HG03139 (cell line): ENCODE measurements at regions not wholly inside any gene's neighbourhood (a gene's known extent, or its start where the extent isn't known, plus 50 kb on each side); places are given as distances from the start of the nearest gene placed in this dataset.

Experiments
- ATAC-seq: cut with Tn5 transposase; IDR thresholded peaks from one replicate; pipeline ENCODE4 v1.9.1; 2021; ENCODE audit not compliant: unreplicated experiment

- ATAC-seq: no peak
Measured at GRCh38 chr3:94179059-94179458, 116.2 kb downstream of the NSUN3 start.

GRCh38 chr3:94183551-94183950 is 120.7 kb downstream of the NSUN3 start:
- no peak for ATAC-seq

- ATAC-seq: no peak
Measured at GRCh38 chr3:94184781-94185180, 121.9 kb downstream of the NSUN3 start.

- no peak for ATAC-seq
Measured at GRCh38 chr3:94185753-94186152, 122.9 kb downstream of the NSUN3 start.

GRCh38 chr3:94187697-94188096 is 124.8 kb downstream of the NSUN3 start:
- ATAC-seq: no peak

GRCh38 chr3:94195381-94195780 is 132.5 kb downstream of the NSUN3 start:
- no peak for ATAC-seq

GRCh38 chr3:94206291-94206690 is 143.4 kb downstream of the NSUN3 start:
- ATAC-seq: no peak

GRCh38 chr3:94210256-94210655 is 147.4 kb downstream of the NSUN3 start:
- no peak for ATAC-seq

- no peak for ATAC-seq
Measured at GRCh38 chr3:94217406-94217805, 154.5 kb downstream of the NSUN3 start.

- ATAC-seq: no peak
Measured at GRCh38 chr3:94220426-94220825, 157.6 kb downstream of the NSUN3 start.

- ATAC-seq: no peak
Measured at GRCh38 chr3:94221829-94222228, 159.0 kb downstream of the NSUN3 start.

GRCh38 chr3:94225148-94225865 is 162.4 kb downstream of the NSUN3 start:
- ATAC-seq: no peak

- no peak for ATAC-seq
Measured at GRCh38 chr3:94226078-94226477, 163.2 kb downstream of the NSUN3 start.

GRCh38 chr3:94232921-94233320 is 170.1 kb downstream of the NSUN3 start:
- no peak for ATAC-seq

- no peak for ATAC-seq
Measured at GRCh38 chr3:94234177-94234788, 171.4 kb downstream of the NSUN3 start.

- ATAC-seq: no peak
Measured at GRCh38 chr3:94241986-94242385, 179.1 kb downstream of the NSUN3 start.

- ATAC-seq: no peak
Measured at GRCh38 chr3:94246171-94246570, 183.3 kb downstream of the NSUN3 start.

GRCh38 chr3:94248042-94248441 is 185.2 kb downstream of the NSUN3 start:
- ATAC-seq: no peak

- ATAC-seq: peak; percentile 79
Measured at GRCh38 chr3:94249491-94250079, 186.7 kb downstream of the NSUN3 start.

- ATAC-seq: no peak
Measured at GRCh38 chr3:94251566-94251965, 188.7 kb downstream of the NSUN3 start.

- ATAC-seq: no peak
Measured at GRCh38 chr3:94252316-94252715, 189.5 kb downstream of the NSUN3 start.
